ENCODE measurements at regions not wholly inside any gene's neighbourhood (a gene's known extent, or its start where the extent isn't known, plus 50 kb on each side); places are given as distances from the start of the nearest gene placed in this dataset.

- TF ChIP-seq CBX8 (IDR thresholded peaks at IDR 0.05), result no peak
- no peak for TF ChIP-seq MAX (IDR thresholded peaks at IDR 0.05)
- no peak for TF ChIP-seq BHLHE40 (IDR thresholded peaks at IDR 0.05; ENCODE audit: low read depth, low read length)
- TF ChIP-seq CHD4 (IDR thresholded peaks at IDR 0.05; ENCODE audit: borderline replicate concordance), result no peak
- TF ChIP-seq CHD2 (IDR thresholded peaks at IDR 0.05; ENCODE audit: low read length, partially characterized antibody), result no peak
- TF ChIP-seq, protein P1, sequence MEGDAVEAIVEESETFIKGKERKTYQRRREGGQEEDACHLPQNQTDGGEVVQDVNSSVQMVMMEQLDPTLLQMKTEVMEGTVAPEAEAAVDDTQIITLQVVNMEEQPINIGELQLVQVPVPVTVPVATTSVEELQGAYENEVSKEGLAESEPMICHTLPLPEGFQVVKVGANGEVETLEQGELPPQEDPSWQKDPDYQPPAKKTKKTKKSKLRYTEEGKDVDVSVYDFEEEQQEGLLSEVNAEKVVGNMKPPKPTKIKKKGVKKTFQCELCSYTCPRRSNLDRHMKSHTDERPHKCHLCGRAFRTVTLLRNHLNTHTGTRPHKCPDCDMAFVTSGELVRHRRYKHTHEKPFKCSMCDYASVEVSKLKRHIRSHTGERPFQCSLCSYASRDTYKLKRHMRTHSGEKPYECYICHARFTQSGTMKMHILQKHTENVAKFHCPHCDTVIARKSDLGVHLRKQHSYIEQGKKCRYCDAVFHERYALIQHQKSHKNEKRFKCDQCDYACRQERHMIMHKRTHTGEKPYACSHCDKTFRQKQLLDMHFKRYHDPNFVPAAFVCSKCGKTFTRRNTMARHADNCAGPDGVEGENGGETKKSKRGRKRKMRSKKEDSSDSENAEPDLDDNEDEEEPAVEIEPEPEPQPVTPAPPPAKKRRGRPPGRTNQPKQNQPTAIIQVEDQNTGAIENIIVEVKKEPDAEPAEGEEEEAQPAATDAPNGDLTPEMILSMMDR (IDR thresholded peaks at IDR 0.05), result no peak
- TF ChIP-seq, protein P2, sequence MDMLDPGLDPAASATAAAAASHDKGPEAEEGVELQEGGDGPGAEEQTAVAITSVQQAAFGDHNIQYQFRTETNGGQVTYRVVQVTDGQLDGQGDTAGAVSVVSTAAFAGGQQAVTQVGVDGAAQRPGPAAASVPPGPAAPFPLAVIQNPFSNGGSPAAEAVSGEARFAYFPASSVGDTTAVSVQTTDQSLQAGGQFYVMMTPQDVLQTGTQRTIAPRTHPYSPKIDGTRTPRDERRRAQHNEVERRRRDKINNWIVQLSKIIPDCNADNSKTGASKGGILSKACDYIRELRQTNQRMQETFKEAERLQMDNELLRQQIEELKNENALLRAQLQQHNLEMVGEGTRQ (IDR thresholded peaks at IDR 0.05), result no peak
These were observed 175.4 kb upstream of the SIX2 start for GRCh38 chr2:45184606-45185005.

Data from A549 (cell line).